Activated CD4-positive, alpha-beta T cell treated with anti-CD3 and anti-CD28 coated beads for 24 hours (primary cell): ENCODE measurements at regions not wholly inside any gene's neighbourhood (a gene's known extent, or its start where the extent isn't known, plus 50 kb on each side); places are given as distances from the start of the nearest gene placed in this dataset.
A peak's percentile ranks its signal among the peaks of the same experiment; 100 is the strongest.
"Not testable (repeated sequence)": the region's sequence is repeated elsewhere in the genome, so short reads cannot be mapped to it uniquely, and the experiment has no call there.

ENCODE experiments used
- DNase-seq, 2 donors: peaks; one replicate each; pipeline ENCODE4 v3.0.0-alpha.2; 2020; ENCODE audit warnings: low read depth in 2 of 2

DNA sequence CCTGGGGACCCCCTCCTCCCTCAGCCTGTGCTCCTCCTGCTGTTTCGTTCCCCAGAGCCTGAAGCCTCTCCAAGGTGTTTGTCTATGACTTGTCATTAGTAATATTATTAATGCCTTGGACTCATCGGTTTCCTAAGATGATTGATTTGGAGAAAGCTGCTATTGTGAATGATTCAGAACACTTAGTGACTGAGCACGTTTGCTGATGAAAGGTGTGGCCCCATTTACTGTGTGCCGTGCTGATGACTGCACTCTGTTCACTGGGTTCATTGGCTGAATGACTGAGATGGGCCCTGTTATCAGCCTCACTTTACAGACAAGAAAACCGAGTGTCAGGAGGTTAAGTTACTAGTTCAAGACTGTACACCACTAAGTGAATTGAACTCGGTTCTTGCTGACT lies 111.4 kb downstream of the SPP2 start:
- DNase-seq = no peak

DNA sequence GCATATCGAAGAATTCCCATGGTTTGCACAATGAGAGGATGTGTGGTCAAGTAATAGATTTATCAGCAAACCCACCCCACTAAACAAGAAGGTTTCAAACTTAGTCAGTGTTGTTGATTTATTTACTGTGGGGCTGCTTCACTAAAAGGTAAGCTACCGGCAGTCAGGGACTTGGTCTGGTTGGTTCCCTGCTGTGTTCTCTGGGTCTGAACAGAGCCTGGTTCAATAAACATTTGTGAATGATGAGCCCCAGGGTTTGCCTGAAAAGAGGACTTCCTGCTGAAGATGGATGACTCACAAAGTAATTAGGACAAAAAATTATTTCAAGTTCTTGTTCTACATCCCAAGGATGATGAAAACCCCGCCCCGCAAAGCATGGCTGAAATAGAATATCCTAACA lies 108.3 kb downstream of the SPP2 start:
- no peak for DNase-seq

DNA sequence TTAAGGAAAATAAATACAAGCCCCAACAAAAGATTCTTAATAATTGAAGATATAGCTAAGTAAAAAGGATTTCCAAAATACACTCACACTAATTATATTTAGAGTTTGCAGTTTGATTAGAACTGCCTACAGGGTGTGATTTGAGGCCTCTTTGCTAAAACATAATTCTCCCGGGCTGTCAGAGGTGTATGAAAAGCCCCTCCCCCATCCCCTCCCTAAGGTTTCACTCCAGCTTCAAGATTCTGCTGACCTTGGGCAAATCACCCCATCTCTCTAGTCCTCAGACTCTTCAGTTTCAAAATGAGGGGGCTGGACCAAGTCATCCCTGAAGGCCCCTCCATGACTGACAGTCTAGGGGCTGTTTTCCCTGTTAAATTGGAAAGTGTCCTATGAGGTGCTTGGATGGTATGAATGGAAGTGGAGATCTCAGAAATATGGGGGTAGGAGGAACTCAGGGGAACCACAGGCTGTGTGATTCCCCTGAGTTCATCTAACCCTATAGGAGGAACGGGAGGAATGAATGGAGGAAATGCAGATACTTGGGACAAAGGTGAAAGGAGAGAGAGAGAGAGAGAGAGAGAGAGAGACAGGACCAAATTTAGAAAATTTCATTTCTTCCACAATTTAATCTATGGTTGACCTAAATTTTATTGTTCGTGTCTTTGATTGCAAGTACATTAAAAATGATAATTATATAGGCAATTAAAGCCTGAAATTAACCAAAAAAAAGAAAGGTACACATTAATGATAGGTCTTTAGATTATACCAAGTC lies 107.5 kb downstream of the SPP2 start:
- DNase-seq = no peak

DNA sequence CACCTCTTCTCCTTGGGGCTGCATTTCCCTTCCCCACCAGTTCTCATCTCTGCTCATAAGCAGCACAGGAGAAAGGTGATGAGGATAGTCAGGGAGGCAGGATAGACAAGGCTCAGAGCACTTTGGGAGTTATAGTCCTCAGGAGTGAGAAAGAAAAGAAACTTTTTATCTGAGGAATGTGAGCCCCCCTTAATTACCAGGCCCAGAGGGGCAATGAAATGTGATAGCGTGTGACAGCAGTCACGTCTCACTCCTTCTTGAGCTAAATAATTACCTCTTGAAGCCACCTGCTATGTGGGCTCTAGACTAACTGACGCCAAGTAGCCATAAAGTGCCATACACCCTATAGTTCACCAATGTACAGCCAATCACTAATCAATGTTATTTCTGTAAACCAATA lies 105.8 kb downstream of the SPP2 start:
- DNase-seq = no peak

DNA sequence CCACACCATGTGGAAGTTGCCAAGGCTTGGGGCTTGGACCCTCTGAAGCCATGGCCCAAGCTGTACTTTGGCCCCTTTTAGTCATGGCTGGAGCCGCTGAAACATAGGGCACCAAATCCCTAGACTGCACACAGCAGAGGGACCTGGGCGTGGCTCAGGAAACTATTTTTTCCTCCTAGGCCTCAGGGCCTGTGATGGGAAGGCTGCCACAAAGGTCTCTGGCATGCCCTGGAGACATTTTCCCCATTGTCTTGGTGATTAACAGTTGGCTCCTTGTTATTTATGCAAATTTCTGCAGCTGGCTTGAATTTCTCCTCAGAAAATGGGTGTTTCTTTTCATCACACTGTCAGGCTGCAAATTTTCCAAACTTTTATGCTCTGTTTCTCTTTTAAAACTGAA lies 102.3 kb downstream of the SPP2 start:
- DNase-seq = not testable (repeated sequence)

DNA sequence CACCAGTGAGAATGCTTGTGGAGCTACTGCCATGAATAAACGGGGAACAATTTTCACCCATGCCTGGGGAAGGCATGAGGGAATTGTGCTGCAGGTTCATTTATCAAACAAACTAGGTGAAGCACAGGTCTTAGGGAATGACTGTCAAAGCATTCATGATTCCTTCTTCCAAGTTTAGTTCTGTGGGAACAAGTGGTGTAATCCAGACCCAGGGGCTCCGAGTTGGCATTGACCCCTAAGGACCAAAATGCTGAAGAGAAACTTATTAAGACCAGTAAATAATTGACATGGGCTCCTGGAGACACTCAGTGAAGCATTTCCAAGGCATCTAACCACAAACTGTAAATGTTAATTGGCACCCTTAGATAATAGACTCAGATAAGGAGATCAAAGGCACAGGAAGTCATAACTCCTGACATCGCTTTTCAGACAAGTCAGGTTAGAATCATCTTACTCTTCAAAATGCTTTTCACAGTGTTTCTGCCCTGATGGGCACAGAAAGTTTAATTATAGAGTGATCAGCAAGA lies 96.9 kb downstream of the SPP2 start:
- DNase-seq = no peak

DNA sequence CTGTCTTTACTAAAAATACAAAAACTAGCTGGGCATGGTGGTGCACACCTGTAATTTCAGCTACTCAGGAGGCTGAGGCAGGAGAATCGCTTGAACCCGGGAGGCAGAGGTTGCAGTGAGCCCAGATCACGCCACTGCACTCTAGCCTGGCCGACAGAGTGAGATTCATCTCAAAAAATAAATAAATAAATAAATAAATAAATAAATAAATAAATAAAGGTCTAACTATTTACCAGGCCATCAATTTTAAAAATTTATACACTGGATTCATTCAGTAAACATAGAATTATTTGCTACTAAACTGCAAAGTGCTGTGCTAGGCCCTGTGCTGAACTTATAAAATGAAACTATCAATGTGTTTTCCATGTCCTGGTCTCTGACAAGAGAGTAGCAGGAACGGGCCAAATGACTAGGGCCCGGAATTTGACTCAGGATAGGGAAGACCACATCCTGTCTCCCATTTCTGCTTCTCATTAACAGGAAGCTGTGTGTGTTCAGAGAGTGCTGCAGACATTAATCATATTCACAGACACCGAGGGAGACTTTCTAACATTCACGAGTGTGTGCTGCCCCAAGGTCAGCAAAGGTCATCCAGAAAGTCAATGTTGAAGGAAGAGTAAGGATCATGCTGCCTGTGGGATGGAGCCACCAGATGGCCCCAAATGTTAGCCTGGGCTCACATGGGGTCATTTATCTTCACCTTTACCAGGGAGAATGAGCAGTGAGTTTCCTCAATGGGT lies 95.8 kb downstream of the SPP2 start:
- DNase-seq = no peak

DNA sequence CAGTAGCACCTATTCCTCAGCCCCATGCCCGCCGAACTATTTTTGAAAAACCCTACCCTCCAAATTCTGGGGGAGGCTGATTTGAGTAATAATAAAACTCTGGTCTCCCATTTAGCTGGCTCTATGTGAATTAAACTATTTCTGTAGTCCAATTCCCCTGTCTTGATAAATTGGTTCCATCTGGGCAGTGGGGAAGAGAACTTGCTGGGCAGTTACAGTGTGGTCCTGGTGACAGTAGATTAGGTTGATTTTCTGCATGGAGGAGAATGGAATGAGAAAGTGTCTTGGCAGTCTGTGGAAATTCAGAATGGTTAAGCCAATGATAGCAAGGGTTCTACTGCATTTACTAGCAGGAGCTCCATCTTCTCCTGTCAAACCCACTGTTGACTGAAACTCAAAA lies 95.0 kb downstream of the SPP2 start:
- no peak for DNase-seq

DNA sequence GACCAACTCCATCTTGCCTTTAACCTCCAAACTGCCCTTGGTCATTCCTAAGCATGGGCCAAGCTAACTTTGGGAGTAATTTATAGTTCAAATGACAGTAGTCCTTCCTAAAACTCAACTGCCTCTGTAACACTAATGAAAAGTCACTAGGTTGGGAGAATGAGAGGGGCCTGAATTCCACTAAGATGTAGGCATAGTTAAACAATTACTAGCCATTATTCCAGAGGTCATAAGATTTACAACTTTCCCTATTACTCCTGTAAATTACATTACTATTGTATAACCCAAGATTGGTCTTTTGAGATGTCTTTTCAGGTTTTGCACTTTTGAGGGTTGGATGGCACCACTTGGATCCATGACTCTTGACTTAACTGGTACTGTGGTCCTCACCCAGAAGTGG lies 94.6 kb downstream of the SPP2 start:
- no peak for DNase-seq

DNA sequence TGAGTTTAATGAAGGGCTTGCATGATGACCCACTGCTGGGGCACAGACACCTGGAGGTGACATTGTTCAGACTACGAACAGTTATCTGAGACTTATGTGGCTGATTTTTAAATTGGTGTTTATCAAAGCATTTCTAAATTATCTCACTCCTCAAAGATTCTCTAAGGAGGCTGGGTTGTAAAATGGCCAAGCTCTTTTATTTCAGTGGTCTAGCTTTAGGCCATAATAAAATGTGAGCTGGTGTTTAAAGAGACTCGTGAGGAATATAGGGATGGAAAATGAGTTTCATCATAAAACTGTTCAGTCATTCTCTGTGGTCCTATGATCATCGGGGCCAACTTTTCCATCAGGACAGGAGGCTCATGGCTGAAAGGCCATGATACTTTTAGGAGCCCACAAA lies 93.4 kb downstream of the SPP2 start:
- no peak for DNase-seq

DNA sequence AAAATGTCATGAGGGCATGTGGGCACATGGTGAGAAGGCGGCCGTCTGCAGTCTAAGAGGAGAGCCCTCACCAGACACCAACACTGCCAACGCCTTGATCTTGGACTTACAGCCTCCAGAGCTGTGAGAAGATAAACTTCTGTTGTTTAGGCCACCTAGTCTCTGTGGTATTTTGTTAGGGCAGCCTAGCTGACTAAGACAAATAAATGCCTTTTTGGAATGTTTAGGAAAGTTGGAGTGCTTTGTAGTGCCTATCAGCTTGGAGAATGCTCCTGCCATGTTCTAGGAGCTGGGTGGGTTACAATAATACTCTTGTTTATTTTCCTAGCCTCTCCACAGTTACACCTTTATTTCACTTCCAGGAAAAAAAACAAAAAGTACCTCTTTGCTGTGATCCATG lies 92.0 kb downstream of the SPP2 start:
- DNase-seq = no peak

DNA sequence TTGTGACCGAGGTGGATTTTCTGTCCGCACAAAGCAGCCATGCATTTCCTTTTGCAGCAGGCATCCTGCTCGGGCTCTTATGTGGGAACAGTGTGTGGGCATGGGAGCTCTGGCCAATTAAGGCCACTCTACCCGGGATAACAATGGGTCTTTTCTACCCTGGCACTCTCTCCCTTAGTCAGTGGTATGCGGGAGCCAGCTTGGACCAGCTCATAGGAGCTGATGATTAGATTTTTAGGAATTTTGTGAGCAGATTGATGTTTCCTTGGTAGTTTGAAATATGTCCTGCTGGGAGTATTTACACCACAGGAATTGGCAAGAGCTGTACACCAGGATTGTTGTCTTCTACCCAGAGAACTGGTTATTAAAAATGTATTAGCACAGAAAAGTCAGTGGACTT lies 89.3 kb downstream of the SPP2 start:
- no peak for DNase-seq

DNA sequence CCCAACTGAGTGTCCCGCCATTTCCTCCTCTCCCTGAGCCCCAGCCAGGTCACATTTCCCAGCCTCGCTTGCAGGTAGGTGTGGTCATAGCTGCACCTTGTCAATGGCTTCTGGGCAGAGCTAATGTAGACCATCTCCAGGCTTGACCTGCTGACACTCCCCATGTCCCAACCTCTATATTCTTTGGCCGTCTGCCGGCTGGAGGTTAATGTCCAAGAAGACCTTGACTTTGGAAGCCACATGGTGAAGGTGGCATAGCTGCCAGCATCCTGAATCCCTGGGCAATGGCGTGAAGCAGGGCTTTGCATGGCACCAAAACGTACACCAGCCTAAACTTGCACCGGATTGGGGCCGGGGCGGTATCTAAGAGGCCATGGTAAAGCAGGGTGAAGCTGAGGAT lies 88.3 kb downstream of the SPP2 start:
- no peak for DNase-seq

DNA sequence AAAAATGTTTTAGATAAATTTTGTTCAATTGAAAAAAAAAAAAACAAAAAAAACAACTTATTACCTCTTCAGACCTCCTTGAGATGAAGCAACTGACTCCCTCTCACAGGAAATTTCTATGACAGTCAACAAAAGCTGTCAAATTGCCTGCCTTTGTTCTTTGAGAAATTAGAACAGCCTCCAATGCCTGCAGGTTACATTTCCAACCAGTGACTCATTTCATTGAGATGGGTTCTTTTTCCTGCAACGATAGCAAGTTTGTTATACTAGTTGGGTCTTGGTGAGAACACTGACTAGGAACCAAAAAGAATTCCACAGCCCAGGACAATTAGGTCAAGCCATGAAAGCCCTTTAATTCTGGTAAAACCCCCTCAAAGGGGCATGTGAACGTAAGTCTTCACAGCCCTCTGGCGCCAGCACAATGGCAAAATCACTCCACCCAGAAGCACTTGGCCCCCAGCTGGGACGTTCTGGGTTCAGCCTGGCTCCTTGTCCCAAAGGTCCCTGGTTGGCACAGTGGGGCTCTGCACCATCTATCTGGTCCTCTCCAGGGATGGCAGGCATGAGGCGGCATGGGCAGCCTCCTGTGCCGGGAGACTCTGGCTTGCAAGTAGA lies 87.0 kb downstream of the SPP2 start:
- no peak for DNase-seq

DNA sequence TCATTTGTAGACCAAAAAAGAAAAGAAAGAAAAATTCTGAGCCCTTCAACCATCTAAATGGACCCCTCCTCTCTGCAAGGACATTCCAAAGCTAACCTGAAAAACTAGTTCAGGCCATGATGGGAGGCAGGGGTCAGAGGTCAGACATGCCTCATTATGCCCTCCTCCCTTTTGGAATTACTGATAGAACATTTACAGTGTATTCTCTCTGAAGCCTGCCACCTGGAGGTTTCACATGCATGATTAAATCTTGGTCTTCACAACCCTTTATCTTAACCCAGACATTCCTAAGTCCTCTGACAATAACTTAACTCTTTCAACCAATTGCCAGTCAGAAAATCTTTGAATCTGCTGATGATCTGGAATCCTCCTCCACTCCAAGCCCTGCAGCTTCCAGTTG lies 86.0 kb downstream of the SPP2 start:
- DNase-seq = no peak

DNA sequence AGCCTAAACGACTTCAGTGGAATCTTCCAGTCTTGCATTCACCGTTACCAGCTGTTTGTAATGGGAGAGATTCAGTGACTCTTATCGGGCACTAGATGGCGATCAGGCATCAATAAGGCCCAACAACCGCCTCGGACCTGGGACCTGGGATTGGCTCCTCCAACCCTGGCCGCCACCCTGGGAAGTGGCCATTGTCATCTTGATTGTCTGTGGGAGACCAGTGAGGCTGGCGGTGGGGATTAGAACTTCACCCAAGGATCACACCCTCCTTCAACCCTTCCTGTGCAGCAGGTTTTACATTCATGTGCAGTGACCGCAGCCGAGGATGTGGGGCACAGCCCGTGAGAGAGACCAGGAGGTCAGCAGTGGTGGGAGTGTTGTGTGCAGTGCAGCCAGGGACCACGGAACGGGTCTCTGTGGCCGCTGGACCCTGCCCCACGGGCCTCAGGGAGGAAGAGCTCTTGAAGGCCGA lies 85.3 kb downstream of the SPP2 start:
- peak; percentile 11 to 23 for DNase-seq

DNA sequence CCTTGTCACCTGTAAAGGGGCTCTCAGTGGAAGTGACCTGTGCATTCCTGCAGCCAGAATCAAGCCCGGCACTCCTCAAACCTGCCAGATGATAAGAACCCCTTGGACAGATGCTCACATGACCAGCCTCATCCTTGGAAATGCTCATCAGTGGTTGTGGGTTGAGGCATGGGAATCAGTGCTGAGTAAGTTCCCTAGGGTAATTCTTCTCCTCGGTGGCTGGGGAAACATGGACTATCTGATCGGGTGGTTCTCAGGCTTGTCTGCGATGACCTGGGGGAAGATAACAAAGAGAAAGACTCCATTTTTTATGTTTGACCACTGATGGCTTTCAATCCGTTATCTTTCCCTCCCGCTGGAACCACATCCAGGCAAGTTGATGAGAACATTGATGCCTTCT lies 84.0 kb downstream of the SPP2 start:
- DNase-seq = no peak

DNA sequence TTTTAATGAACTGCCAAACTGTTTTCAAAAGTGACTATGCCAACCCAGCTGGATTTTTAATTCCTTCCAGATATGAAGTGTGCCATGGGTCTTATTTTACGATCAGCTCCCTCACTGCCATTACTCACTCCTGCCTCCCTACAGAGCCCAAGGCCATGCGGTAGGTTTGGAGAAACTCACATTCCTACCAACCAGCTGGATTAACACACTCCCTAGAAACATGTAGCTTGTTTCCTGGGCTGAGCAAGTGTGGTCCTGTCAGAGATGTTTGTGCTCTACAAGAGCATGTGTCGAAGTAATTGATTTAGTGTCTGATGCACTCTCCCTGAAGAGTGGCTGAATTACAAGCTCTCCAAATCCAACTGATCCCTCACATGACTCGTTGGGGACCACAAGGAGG lies 82.5 kb downstream of the SPP2 start:
- DNase-seq = no peak

DNA sequence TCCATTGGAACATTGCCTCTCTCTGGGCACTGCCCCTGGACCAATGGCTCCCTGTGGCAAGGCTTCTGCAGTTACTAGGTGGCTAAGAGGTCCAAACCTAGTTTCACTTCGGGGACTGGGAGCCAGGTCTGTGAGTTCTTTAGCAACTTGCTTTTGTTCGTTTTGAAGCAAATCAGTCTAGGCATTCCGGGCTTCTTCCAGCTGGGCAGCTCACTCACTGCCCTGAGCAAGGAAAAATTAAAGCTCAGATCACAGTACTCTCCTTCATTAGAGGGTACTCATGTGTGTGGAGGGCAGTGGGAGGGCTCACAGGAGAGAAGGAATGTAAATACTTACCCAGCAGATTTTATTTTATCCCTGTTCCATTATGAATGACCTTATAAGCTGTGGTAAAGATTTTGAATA lies 80.3 kb downstream of the SPP2 start:
- no peak for DNase-seq

DNA sequence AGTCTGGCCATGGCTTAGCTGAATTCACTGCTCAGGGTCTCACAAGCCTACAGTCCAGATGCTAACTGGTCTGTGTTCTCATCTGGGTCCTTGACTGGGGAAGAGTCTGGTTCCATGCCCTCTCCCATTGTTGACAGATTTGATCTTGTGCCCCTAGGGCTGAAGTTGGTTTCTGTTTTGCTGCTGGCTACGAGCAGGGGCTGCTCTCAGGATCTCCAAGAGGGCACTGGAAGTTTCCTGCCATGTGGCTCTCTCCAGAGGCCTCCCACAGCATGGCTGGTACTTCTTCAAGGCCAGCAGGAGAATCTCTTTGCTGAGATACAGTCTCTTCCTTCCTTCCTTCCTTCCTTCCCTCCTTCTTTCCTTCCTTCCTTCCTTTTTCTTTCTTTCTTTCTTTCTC lies 78.1 kb downstream of the SPP2 start:
- DNase-seq = no peak
